ENCODE measurements at regions not wholly inside any gene's neighbourhood (a gene's known extent, or its start where the extent isn't known, plus 50 kb on each side); places are given as distances from the start of the nearest gene placed in this dataset.

GRCh38 chr2:21779786-21780185 lies 656.0 kb downstream of the TDRD15 start (continued):
- TF ChIP-seq, protein P1, sequence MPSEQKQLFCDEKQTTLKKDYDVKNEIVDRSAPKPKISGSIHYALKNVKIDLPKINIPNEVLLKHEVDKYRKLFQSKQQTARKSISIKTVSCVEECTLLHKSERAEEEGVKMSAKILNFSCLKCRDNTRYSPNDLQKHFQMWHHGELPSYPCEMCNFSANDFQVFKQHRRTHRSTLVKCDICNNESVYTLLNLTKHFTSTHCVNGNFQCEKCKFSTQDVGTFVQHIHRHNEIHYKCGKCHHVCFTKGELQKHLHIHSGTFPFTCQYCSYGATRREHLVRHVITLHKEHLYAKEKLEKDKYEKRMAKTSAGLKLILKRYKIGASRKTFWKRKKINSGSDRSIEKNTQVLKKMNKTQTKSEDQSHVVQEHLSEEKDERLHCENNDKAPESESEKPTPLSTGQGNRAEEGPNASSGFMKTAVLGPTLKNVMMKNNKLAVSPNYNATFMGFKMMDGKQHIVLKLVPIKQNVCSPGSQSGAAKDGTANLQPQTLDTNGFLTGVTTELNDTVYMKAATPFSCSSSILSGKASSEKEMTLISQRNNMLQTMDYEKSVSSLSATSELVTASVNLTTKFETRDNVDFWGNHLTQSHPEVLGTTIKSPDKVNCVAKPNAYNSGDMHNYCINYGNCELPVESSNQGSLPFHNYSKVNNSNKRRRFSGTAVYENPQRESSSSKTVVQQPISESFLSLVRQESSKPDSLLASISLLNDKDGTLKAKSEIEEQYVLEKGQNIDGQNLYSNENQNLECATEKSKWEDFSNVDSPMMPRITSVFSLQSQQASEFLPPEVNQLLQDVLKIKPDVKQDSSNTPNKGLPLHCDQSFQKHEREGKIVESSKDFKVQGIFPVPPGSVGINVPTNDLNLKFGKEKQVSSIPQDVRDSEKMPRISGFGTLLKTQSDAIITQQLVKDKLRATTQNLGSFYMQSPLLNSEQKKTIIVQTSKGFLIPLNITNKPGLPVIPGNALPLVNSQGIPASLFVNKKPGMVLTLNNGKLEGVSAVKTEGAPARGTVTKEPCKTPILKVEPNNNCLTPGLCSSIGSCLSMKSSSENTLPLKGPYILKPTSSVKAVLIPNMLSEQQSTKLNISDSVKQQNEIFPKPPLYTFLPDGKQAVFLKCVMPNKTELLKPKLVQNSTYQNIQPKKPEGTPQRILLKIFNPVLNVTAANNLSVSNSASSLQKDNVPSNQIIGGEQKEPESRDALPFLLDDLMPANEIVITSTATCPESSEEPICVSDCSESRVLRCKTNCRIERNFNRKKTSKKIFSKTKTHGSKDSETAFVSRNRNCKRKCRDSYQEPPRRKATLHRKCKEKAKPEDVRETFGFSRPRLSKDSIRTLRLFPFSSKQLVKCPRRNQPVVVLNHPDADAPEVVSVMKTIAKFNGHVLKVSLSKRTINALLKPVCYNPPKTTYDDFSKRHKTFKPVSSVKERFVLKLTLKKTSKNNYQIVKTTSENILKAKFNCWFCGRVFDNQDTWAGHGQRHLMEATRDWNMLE (tag by site-specific recombination; conservative IDR thresholded peaks at IDR 0.05; ENCODE audit: low read depth): no peak
- TF ChIP-seq ZNF704 (tag by site-specific recombination; IDR thresholded peaks at IDR 0.05): no peak
- no peak for TF ChIP-seq ZIC2 (tag by site-specific recombination; IDR thresholded peaks at IDR 0.05)
- no peak for TF ChIP-seq ZBTB26 (tag by site-specific recombination; optimal IDR thresholded peaks at IDR 0.05)
- TF ChIP-seq, protein P2, sequence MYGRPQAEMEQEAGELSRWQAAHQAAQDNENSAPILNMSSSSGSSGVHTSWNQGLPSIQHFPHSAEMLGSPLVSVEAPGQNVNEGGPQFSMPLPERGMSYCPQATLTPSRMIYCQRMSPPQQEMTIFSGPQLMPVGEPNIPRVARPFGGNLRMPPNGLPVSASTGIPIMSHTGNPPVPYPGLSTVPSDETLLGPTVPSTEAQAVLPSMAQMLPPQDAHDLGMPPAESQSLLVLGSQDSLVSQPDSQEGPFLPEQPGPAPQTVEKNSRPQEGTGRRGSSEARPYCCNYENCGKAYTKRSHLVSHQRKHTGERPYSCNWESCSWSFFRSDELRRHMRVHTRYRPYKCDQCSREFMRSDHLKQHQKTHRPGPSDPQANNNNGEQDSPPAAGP (tag by site-specific recombination; IDR thresholded peaks at IDR 0.05): no peak

- POLR2A ChIA-PET: no interaction called here
- CTCF ChIA-PET: interaction anchor here (0.5 kb wide), 1 partner anchor 10 kb away, joined by 3 read pairs; no protein-coding TSS in a partner anchor
- no peaks in the 10 kb centered on the region for H3K9me3 ChIP-seq (ENCODE audit: control insufficient read depth, insufficient read depth, low read depth, low read length)
- no peaks in the 10 kb centered on the region for H3K36me3 ChIP-seq (ENCODE audit: control insufficient read depth in 2 of 2, insufficient read depth in 1 of 2, low read length in 2 of 2)
- H3K4me3 ChIP-seq (ENCODE audit: low read depth, low read length): no peak overlapping the region
- no peaks in the 10 kb centered on the region for H3K4me1 ChIP-seq (ENCODE audit: control insufficient read depth, insufficient read depth, low read length)
- TF ChIP-seq ZSCAN30 (tag by site-specific recombination; IDR thresholded peaks at IDR 0.05) (no peak), ZNF596 (tag by site-specific recombination; IDR thresholded peaks at IDR 0.05) (no peak), SETDB1 (IDR thresholded peaks at IDR 0.05; ENCODE audit: insufficient read length, low read length) (no peak), ZNF175 (tag by site-specific recombination; IDR thresholded peaks at IDR 0.05) (no peak), ZNF16 (tag by site-specific recombination; IDR thresholded peaks at IDR 0.05; ENCODE audit: low read depth) (no peak), ZNF391 (tag by site-specific recombination; IDR thresholded peaks at IDR 0.05; ENCODE audit: borderline replicate concordance, low read depth) (no peak), HOXD13 (CRISPR knock-in tag; IDR thresholded peaks at IDR 0.05; ENCODE audit: borderline replicate concordance) (no peak), OSR2 (tag by site-specific recombination; IDR thresholded peaks at IDR 0.05) (no peak), ZNF426 (tag by site-specific recombination; IDR thresholded peaks at IDR 0.05) (no peak), ZNF223 (tag by site-specific recombination; IDR thresholded peaks at IDR 0.05) (no peak), ZNF654 (tag by site-specific recombination; IDR thresholded peaks at IDR 0.05; ENCODE audit: low read depth) (no peak), ZNF274 (IDR thresholded peaks at IDR 0.05; ENCODE audit: low read length) (no peak), ZNF274 (tag by site-specific recombination; IDR thresholded peaks at IDR 0.05; ENCODE audit: borderline replicate concordance) (no peak), ZNF37A (tag by site-specific recombination; IDR thresholded peaks at IDR 0.05) (no peak), ZNF266 (tag by site-specific recombination; IDR thresholded peaks at IDR 0.05; ENCODE audit: low read depth) (no peak)
- H3K27ac ChIP-seq (ENCODE audit: extremely low read depth, low read depth, low read length): no peak overlapping the region
Measured at GRCh38 chr2:21781962-21782361, 658.2 kb downstream of the TDRD15 start.

Measured in HEK293 (cell line).